SU-DHL-6 (cell line): ENCODE measurements at regions not wholly inside any gene's neighbourhood (a gene's known extent, or its start where the extent isn't known, plus 50 kb on each side); places are given as distances from the start of the nearest gene placed in this dataset.

Source experiments
- H2AFZ ChIP-seq: fragments of 200-600 bp; sonication (generic); 2 replicates; pipeline ENCODE4 v1.6.1; 2014; ENCODE audit warnings: low read depth, mild to moderate bottlenecking, moderate library complexity, mixed read lengths, antibody characterized with exemption, low read length; ENCODE audit not compliant: severe bottlenecking
- H3F3A ChIP-seq: fragments of 200-600 bp; shearing (Covaris generic); 2 replicates; pipeline ENCODE4 v1.6.0; 2016; ENCODE audit warnings: antibody characterized with exemption, mild to moderate bottlenecking; ENCODE audit not compliant: insufficient read depth
- H3K27ac ChIP-seq: fragments of 200-600 bp; sonication (generic); 2 replicates; pipeline ENCODE4 v1.5.1; 2016; ENCODE audit warnings: low read depth, mild to moderate bottlenecking, low read length, moderate library complexity, mixed read lengths
- H3K27me3 ChIP-seq: fragments of 200-600 bp; sonication (generic), shearing (Covaris generic); 2 replicates; pipeline ENCODE4 v1.6.0; 2014; ENCODE audit warnings: mild to moderate bottlenecking, low read length
- H3K36me3 ChIP-seq: fragments of 200-600 bp; sonication (generic); 2 replicates; pipeline ENCODE4 v1.6.1; 2014; ENCODE audit warnings: mild to moderate bottlenecking, low read length, mixed read lengths
- H3K4me2 ChIP-seq: fragments of 300-600, 200-600 bp; shearing (Covaris generic), sonication (generic); 2 replicates; pipeline ENCODE4 v1.6.0; 2014; ENCODE audit warnings: low read length, low read depth, mild to moderate bottlenecking; ENCODE audit not compliant: poor library complexity, severe bottlenecking
- H3K4me3 ChIP-seq: fragments of 200-600 bp; sonication (generic); 2 replicates; pipeline ENCODE4 v1.5.1; 2014; ENCODE audit warnings: antibody characterized with exemption, low read length, mild to moderate bottlenecking, mixed read lengths; ENCODE audit not compliant: insufficient read depth, poor library complexity, severe bottlenecking
- H3K79me2 ChIP-seq: fragments of 200-600 bp; sonication (generic); 2 replicates; pipeline ENCODE4 v1.6.1; 2014; ENCODE audit warnings: mild to moderate bottlenecking, low read length, moderate library complexity; ENCODE audit not compliant: insufficient read depth
- H3K9ac ChIP-seq: fragments of 200-600 bp; sonication (generic); 2 replicates; pipeline ENCODE4 v1.7.0; 2014; ENCODE audit warnings: mild to moderate bottlenecking, low read length
- H3K9me2 ChIP-seq: fragments of 200-600 bp; sonication (generic); replicated peaks from 2 replicates; pipeline ENCODE4 v1.6.1; 2014; ENCODE audit warnings: low read length; ENCODE audit not compliant: insufficient read depth
- H3K9me3 ChIP-seq: fragments of 200-600 bp; sonication (generic); 2 replicates; pipeline ENCODE4 v1.6.1; 2014; ENCODE audit warnings: low read length, mixed read lengths; ENCODE audit not compliant: insufficient read depth
- H4K20me1 ChIP-seq: fragments of 200-600 bp; sonication (generic); 2 replicates; pipeline ENCODE4 v1.6.1; 2014; ENCODE audit warnings: low read depth, mild to moderate bottlenecking, antibody characterized with exemption, low read length, moderate library complexity, mixed read lengths
- EZH2phosphoT487 ChIP-seq: fragments of 200-600 bp; sonication (generic), shearing (Covaris generic); conservative IDR thresholded peaks from 2 replicates; pipeline ENCODE4 v1.6.1; 2018; ENCODE audit warnings: mild to moderate bottlenecking, antibody characterized with exemption, low read length, moderate library complexity, mixed read lengths
- TF ChIP-seq, protein P1 (sequence below): fragments of 200-600 bp; sonication (generic); IDR thresholded peaks from one replicate; pipeline ENCODE4 v1.5.1; 2017; ENCODE audit warnings: antibody characterized with exemption, mild to moderate bottlenecking, low read length, moderate library complexity; ENCODE audit not compliant: insufficient read depth, poor library complexity, severe bottlenecking

DNA sequence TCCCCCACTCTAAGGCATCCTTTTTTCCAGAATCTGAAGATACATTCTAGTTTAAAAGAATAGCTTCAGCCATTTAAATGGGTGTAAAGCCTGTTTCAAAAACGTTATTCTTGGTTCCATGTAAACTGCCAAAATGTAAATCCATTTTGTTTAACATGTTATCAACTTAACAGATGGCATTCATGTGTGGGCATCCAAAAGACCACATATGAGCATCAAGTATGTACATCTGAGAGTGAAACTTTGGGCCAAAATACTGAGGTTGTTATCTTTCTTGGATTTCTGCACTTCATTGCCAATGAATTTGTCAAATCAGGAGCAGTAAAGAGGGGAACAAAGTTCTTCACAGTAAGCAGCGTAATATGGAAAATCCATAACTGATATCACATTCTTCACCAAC, 395.4 kb downstream of the ZNF804A start:
- 0 out of 2 replicates have a peak, but pooled peaks cover 6% of the 10 kb centered on the region for H3K9me3 ChIP-seq
- no peaks in the 10 kb centered on the region for H4K20me1 ChIP-seq
- no peak overlapping the region for H3K4me2 ChIP-seq
- H3K9ac ChIP-seq = no peak overlapping the region
- H3F3A ChIP-seq = no peaks in the 10 kb centered on the region
- H2AFZ ChIP-seq = no peak overlapping the region
- H3K4me3 ChIP-seq = no peak overlapping the region
- H3K27me3 ChIP-seq = no peaks in the 10 kb centered on the region
- no peaks in the 10 kb centered on the region for H3K36me3 ChIP-seq
- TF ChIP-seq, protein P1, sequence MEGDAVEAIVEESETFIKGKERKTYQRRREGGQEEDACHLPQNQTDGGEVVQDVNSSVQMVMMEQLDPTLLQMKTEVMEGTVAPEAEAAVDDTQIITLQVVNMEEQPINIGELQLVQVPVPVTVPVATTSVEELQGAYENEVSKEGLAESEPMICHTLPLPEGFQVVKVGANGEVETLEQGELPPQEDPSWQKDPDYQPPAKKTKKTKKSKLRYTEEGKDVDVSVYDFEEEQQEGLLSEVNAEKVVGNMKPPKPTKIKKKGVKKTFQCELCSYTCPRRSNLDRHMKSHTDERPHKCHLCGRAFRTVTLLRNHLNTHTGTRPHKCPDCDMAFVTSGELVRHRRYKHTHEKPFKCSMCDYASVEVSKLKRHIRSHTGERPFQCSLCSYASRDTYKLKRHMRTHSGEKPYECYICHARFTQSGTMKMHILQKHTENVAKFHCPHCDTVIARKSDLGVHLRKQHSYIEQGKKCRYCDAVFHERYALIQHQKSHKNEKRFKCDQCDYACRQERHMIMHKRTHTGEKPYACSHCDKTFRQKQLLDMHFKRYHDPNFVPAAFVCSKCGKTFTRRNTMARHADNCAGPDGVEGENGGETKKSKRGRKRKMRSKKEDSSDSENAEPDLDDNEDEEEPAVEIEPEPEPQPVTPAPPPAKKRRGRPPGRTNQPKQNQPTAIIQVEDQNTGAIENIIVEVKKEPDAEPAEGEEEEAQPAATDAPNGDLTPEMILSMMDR = no peak
- no peak for TF ChIP-seq EZH2phosphoT487
- no peaks in the 10 kb centered on the region for H3K9me2 ChIP-seq
- H3K27ac ChIP-seq = no peak overlapping the region
- no peaks in the 10 kb centered on the region for H3K79me2 ChIP-seq

- no peak overlapping the region for H3K4me3 ChIP-seq
- H3K36me3 ChIP-seq = no peaks in the 10 kb centered on the region
- H3K9me3 ChIP-seq = peaks cover 19% of the 10 kb centered on the region; the same call in 1 of the 2 replicates
- no peak overlapping the region for H3K4me2 ChIP-seq
- H4K20me1 ChIP-seq = no peaks in the 10 kb centered on the region
- no peaks in the 10 kb centered on the region for H3K9me2 ChIP-seq
- no peaks in the 10 kb centered on the region for H3K27me3 ChIP-seq
- no peak overlapping the region for H3K9ac ChIP-seq
- no peaks in the 10 kb centered on the region for H3F3A ChIP-seq
- no peak overlapping the region for H3K27ac ChIP-seq
- H3K79me2 ChIP-seq = no peaks in the 10 kb centered on the region
- H2AFZ ChIP-seq = no peak overlapping the region
- no peak for TF ChIP-seq EZH2phosphoT487
- TF ChIP-seq, protein P1 = no peak
Observed at GRCh38 chr2:185006481-185006880, 408.2 kb downstream of the ZNF804A start.

GRCh38 chr2:185012643-185013042, 414.3 kb downstream of the ZNF804A start:
- H3K4me2 ChIP-seq = no peak overlapping the region
- H4K20me1 ChIP-seq = no peaks in the 10 kb centered on the region
- TF ChIP-seq EZH2phosphoT487 = no peak
- TF ChIP-seq, protein P1 = no peak
- H3K9ac ChIP-seq = no peak overlapping the region
- H3K27ac ChIP-seq = no peak overlapping the region
- H3K9me3 ChIP-seq = peaks cover 43% of the 10 kb centered on the region; the same call in 1 of the 2 replicates
- 0 out of 2 replicates have a peak, but pooled peaks cover 2% of the 10 kb centered on the region for H3K36me3 ChIP-seq
- H2AFZ ChIP-seq = no peak overlapping the region
- H3K9me2 ChIP-seq = no peaks in the 10 kb centered on the region
- H3K79me2 ChIP-seq = no peaks in the 10 kb centered on the region
- H3F3A ChIP-seq = no peaks in the 10 kb centered on the region
- H3K27me3 ChIP-seq = no peaks in the 10 kb centered on the region
- no peak overlapping the region for H3K4me3 ChIP-seq
